Neural crest cell (in vitro differentiated cells): ENCODE measurements at regions not wholly inside any gene's neighbourhood (a gene's known extent, or its start where the extent isn't known, plus 50 kb on each side); places are given as distances from the start of the nearest gene placed in this dataset.
A peak's percentile ranks its signal among the peaks of the same experiment; 100 is the strongest.
"Not testable (repeated sequence)": the region's sequence is repeated elsewhere in the genome, so short reads cannot be mapped to it uniquely, and the experiment has no call there.

Source experiments
- DNase-seq: peaks from one replicate; pipeline ENCODE4 v3.0.0; 2021; ENCODE audit warnings: low read depth, mixed read lengths, low spot score
- H3K27ac Mint-ChIP-seq: one replicate; pipeline ENCODE4 v1.8.0; 2021; ENCODE audit warnings: mild to moderate bottlenecking, mixed read lengths; ENCODE audit not compliant: unreplicated experiment
- H3K27me3 Mint-ChIP-seq: 2 replicates; pipeline ENCODE4 v1.8.0; 2021; ENCODE audit warnings: low read depth, mild to moderate bottlenecking, mixed read lengths
- H3K36me3 Mint-ChIP-seq: 2 replicates; pipeline ENCODE4 v1.8.0; 2021; ENCODE audit warnings: low read depth, mild to moderate bottlenecking, mixed read lengths
- H3K4me1 Mint-ChIP-seq: 2 replicates; pipeline ENCODE4 v1.8.0; 2021; ENCODE audit warnings: mixed read lengths
- H3K4me3 Mint-ChIP-seq: one replicate; pipeline ENCODE4 v1.8.0; 2021; ENCODE audit warnings: mild to moderate bottlenecking, mixed read lengths
- H3K9me3 Mint-ChIP-seq: 2 replicates; pipeline ENCODE4 v1.8.0; 2021; ENCODE audit warnings: mixed read lengths
- TF ChIP-seq, protein P1 (sequence below): fragments of 200-600 bp; sonication (generic); conservative IDR thresholded peaks from 2 replicates; pipeline ENCODE4 v1.5.0; 2021; ENCODE audit warnings: antibody characterized with exemption, mild to moderate bottlenecking

DNA sequence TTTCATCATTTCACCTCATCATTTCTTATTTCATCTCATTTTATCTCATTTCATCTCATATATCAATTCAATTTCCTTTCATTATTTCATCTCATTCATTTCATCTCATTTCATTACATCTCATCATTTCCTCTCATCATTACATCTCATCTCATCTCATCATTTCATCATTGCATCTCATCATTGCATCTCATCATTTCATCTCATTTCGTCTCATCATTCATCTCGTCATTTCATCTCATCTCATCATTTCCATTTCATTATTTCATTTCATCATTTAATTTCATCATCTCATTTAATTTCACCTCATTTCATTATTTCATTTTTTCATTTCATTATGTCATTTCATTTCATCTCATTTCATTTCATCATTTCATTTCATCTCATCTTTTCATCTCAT is 168.5 kb upstream of the FAM72C start:
- H3K27me3 Mint-ChIP-seq, H3K27ac Mint-ChIP-seq, DNase-seq, H3K4me1 Mint-ChIP-seq, H3K9me3 Mint-ChIP-seq, H3K36me3 Mint-ChIP-seq, H3K4me3 Mint-ChIP-seq: not testable (repeated sequence)

DNA sequence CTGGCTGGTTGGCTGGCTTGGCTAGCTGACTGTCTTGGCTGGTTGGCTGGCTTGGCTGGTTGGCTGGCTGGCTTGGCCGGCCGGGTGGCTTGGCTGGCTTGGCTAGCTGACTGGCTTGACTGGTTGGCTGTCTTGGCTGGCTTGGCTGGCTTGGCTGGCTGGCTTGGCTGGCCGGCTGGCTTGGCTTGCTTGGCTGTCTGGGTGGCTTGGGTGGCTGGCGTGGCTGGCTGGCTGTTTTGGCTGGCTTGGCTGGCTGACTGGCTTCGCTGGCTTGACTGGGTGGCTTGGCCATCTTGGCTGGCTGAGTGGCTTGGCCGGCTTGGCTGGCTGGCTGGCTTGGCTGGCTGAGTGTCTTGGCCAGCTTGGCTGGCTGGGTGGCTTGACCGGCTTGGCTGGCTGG is 133.2 kb upstream of the FAM72C start:
- not testable (repeated sequence) for H3K36me3 Mint-ChIP-seq, DNase-seq, H3K27me3 Mint-ChIP-seq, H3K9me3 Mint-ChIP-seq, H3K4me3 Mint-ChIP-seq, H3K27ac Mint-ChIP-seq, H3K4me1 Mint-ChIP-seq

DNA sequence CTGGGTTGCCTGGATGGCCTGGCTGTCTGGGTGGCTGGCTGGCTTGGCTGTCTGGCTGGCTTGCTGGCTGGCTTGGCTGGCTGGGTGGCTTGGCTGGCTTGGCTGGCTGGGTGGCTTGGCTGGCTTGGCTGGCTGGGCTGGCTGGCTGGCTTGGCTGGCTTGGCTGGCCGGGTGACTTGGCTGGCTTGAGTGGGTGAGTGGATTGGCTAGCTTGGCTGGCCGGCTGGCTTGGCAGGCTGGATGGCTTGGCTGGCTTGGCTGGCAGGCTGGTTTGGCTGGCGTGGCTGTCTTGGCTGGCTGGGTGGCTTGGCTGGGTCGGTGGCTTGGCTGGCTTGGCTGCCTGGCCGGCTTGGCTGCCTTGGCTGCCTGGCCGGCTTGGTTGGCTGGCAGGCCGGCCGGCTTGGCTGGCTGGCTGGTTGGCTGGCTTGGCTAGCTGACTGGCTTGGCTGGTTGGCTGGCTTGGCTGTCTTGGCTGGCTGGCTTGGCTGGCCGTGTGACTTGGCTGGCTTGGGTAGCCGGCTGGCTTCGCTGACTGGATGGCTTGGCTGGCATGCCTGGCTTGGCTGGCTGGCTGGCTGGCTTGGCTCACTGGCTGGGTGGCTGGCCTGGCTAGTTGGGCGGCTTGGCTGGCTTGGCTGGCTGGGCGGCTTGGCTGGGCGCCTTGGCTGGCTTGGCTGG is 132.4 kb upstream of the FAM72C start:
- H3K27ac Mint-ChIP-seq, H3K9me3 Mint-ChIP-seq, H3K27me3 Mint-ChIP-seq, H3K4me1 Mint-ChIP-seq, H3K4me3 Mint-ChIP-seq, H3K36me3 Mint-ChIP-seq: not testable (repeated sequence)
- DNase-seq, result peak; percentile 38

DNA sequence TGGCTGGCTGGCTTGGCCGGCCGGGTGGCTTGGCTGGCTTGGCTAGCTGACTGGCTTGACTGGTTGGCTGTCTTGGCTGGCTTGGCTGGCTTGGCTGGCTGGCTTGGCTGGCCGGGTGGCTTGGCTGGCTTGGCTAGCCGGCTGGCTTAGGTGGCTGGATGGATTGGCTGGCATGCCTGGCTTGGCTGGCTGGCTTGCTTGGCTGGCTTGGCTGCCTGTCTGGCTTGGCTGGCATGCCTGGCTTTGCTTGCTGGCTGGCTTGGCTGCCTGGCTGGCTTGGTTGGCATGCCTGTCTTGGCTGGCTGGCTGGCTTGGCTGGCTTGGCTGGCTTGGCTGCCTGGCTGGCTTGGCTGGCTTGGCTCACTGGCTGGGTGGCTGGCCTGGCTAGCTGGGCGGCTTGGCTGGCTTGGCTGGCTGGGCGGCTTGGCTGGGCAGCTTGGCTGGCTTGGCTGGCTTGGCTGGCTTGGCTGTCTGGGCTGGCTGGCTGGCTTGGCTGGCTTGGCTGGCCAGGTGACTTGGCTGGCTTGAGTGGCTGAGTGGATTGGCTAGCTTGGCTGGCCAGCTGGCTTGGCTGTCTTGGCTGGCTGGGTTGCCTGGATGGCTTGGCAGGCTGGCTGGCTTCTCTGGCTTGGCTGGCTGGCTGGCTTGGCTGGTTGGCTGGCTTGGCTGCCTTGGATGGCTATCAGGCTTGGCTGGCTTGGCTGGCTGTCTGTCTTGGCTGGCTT is 131.5 kb upstream of the FAM72C start:
- not testable (repeated sequence) for H3K4me3 Mint-ChIP-seq, H3K36me3 Mint-ChIP-seq, H3K4me1 Mint-ChIP-seq, H3K9me3 Mint-ChIP-seq, H3K27ac Mint-ChIP-seq, H3K27me3 Mint-ChIP-seq
- peak; percentile 33 for DNase-seq

DNA sequence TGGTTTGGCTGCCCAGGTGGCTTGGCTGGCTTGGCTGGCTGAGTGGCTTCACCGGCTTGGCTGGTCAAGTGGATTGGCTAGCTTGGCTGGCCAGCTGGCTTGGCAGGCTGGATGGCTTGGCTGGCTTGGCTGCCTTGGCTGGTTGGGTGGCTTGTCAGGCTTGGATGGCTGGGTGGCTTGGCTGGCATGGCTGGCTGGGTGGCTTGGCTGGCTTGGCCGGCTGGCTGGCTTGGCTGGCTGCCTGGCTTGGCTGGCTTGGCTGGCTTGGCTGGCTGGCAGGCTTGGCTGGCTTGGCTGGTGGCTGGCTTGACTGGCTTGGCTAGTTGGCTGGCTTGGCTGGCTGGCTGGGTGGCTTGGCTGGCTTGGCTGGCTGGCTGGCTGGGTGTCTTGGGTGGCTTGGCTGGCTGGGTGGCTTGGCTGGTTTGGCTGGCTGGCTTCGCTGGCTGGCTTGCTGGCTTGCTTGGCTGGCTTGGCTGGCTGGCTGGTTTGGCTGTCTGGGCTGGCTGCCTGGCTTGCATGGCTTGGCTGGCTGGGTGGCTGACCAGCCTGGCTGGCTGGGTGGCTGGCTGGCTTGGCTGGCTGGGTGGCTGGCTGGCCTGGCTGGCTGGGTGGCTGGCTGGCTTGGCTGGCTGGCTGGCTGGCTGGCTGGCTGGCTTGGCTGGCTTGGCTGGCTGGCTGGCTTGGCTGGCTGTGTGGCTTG is 130.4 kb upstream of the FAM72C start:
- not testable (repeated sequence) for H3K9me3 Mint-ChIP-seq, H3K27me3 Mint-ChIP-seq, H3K27ac Mint-ChIP-seq, H3K4me3 Mint-ChIP-seq, H3K36me3 Mint-ChIP-seq, H3K4me1 Mint-ChIP-seq
- DNase-seq, result peak; percentile 1

DNA sequence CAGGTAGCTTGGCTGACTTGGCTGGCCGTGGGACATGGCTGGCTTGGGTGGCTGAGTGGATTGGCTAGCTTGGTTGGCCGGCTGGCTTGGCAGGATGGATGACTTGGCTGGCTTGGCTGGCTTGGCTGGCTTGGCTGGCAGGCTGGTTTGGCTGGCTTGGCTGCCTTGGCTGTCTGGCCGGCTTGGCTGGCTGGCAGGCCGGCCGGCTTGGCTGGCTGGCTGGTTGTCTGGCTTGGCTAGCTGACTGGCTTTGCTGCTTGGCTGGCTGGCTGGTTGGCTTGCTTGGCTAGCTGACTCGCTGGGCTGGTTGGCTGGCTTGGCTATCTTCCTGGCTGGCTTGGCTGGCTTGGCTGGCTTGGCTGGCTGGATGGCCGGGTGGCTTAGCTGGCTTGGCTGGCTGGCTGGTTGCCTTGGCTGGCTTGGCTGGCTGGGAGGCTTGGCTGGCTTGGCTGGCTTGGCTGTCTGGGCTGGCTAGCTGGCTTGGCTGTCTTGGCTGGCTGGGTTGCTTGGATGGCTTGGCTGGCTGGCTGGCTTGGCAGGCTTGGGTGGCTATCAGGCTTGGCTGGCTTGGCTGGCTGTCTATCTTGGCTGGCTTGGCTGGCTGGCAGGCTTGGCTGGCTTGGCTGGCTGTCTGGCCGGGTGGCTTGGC is 129.7 kb upstream of the FAM72C start:
- no peaks in the 10 kb centered on the region for H3K36me3 Mint-ChIP-seq
- no peaks in the 10 kb centered on the region for H3K4me1 Mint-ChIP-seq
- no peaks in the 10 kb centered on the region for H3K27me3 Mint-ChIP-seq
- no peak overlapping the region for H3K27ac Mint-ChIP-seq
- no peak overlapping the region for H3K4me3 Mint-ChIP-seq
- H3K9me3 Mint-ChIP-seq, result no peaks in the 10 kb centered on the region
- TF ChIP-seq, protein P1, sequence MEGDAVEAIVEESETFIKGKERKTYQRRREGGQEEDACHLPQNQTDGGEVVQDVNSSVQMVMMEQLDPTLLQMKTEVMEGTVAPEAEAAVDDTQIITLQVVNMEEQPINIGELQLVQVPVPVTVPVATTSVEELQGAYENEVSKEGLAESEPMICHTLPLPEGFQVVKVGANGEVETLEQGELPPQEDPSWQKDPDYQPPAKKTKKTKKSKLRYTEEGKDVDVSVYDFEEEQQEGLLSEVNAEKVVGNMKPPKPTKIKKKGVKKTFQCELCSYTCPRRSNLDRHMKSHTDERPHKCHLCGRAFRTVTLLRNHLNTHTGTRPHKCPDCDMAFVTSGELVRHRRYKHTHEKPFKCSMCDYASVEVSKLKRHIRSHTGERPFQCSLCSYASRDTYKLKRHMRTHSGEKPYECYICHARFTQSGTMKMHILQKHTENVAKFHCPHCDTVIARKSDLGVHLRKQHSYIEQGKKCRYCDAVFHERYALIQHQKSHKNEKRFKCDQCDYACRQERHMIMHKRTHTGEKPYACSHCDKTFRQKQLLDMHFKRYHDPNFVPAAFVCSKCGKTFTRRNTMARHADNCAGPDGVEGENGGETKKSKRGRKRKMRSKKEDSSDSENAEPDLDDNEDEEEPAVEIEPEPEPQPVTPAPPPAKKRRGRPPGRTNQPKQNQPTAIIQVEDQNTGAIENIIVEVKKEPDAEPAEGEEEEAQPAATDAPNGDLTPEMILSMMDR, result no peak
- peak; percentile 3 for DNase-seq

DNA sequence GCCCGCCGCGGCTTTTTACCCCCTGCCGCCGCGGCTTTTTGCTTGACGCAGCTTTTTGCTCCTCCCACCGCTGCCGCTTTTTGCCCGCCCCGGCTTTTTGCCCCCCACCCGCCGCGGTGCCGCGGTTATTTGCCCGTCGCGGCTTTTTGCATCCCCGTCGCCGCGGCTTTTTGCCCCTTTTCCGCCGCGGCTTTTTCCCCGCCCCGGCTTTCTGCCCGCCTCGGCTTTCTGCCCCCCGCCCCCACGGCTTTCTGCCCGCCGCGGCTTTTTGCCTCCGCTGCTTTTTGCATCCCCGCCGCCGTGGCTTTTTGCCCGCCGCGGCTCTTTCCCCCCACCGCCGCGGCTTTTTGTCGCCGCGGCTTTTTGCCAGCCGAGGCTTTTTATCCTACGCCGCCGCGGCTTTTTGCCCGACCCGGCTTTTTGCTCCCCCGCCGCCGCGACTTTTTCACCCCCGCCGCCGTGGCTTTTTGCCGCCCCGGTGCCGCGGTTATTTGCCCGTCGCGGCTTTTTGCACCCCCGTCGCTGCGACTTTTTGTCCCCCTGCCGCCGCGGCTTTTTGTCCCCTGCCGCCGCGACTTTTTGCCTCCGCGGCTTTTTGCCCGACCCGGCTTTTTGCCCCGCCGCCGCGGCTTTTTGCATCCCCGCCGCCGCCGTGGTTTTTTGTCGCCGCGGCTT is 105.5 kb upstream of the FAM72C start:
- H3K4me1 Mint-ChIP-seq, H3K9me3 Mint-ChIP-seq, H3K27ac Mint-ChIP-seq, H3K27me3 Mint-ChIP-seq, H3K36me3 Mint-ChIP-seq: not testable (repeated sequence)
- H3K4me3 Mint-ChIP-seq, result peak overlapping the region; percentile 80
- DNase-seq, result peak; percentile 41

DNA sequence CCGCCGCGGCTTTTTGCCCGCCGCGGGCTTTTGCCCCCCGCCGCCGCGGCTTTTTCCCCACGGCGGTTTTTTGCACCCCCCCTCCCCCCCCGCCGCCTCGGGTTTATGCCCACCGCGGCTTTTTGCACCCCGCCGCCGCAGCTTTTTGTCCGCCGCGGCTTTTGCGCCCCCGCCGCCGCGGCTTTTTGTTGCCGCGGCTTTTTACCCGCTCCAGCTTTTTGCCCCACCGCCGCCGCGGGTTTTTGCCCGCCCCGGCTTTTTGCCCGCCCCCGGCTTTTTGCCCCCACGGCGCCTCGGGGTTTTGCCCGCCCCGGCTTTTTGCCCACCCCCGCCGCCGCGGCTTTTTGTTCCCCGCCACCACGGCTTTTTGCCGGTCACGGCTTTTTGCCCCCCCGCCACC is 104.9 kb upstream of the FAM72C start:
- H3K9me3 Mint-ChIP-seq, H3K27ac Mint-ChIP-seq, H3K4me3 Mint-ChIP-seq, H3K4me1 Mint-ChIP-seq, H3K27me3 Mint-ChIP-seq, H3K36me3 Mint-ChIP-seq: not testable (repeated sequence)
- peak; percentile 1 for DNase-seq

DNA sequence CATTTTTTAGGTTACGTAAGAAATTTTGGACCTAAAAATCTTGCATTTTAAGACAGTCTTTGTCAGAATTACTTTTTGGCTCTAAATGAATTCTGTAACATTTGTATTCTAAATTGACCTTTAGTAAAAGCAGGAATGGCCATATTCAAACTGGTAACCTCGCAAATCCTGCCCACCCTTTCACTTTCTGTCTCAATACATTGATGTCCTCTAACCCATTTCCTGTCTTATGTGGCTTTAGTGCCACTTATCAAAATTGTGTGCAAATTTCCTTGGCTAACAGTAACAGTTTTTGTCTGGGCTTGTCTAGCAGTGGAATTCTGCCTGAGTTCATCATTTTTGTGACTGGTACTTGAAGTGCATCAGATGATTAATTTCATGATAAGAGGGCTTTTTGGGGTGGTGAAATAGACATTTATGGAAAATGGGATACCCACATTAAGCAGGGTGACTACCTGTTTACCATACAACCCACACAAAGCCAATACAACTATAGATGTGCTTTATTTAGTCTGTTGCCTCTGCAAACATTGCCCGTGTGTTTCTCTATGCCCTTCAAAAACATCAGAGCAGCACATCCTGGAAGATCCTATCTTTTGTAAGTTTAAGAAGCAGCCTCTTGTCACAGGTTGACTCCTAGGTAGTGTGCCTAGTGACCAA is 98.7 kb upstream of the FAM72C start:
- H3K36me3 Mint-ChIP-seq, H3K4me1 Mint-ChIP-seq, H3K4me3 Mint-ChIP-seq, DNase-seq, H3K27ac Mint-ChIP-seq, H3K9me3 Mint-ChIP-seq, H3K27me3 Mint-ChIP-seq: not testable (repeated sequence)

DNA sequence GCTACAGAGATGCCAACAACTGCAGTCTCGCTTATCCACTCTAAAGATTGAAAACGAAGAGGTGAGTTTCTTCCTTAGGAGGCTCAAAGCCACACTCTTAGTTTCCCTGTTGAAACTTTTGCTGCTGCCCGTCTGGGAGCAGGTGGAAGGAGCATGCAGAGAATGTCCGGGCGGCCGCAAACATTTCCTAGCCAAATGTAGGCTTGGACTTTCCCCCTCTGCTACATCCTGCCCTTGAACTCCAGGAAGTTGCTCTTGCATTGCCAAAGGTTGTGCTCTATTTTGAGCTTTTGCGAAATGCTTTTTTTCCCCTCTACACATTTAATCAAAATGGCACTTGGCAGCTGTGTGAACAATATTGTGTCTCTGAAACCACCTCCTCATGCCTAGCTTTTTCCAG is 95.3 kb upstream of the FAM72C start:
- not testable (repeated sequence) for H3K4me3 Mint-ChIP-seq, H3K36me3 Mint-ChIP-seq, DNase-seq, H3K27ac Mint-ChIP-seq, H3K4me1 Mint-ChIP-seq, H3K9me3 Mint-ChIP-seq, H3K27me3 Mint-ChIP-seq

DNA sequence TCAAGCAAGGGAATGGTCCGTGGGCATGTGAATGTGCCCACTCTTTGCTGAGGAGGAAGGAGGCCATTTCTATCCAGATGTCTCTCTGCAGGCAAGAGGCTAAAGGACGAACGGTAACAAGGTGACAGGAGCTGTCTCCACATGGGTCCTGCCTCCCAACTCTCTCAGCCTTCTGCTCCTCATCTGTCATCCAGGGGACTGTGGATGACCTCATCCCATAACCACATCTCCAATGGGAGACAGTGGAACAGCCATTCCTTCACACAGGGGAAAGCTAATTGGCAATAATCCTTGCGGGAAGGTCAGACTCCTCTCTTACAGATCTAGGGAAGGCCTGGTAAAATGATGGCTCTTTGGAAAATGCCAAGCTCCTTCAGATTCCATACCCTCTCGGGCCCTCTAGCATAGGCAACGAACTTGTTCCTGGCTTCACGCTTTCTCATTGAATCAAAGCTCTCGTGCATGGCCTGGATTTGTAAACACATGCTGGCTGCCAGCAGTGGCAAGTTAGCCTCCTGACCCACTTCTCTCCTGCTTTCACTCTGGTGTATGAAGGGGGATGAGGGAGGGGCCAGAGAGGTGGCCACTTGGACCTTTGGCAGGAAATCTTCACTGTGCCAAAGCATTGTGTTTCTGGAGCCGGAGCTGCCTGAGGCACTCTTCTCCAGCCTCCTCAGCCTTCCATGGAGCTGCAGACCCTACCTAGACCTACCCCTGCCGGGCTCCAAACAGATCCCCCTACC is 94.5 kb upstream of the FAM72C start:
- not testable (repeated sequence) for H3K9me3 Mint-ChIP-seq, H3K27ac Mint-ChIP-seq, H3K4me1 Mint-ChIP-seq, DNase-seq, H3K36me3 Mint-ChIP-seq, H3K4me3 Mint-ChIP-seq, H3K27me3 Mint-ChIP-seq
